Neutrophil (primary cell): ENCODE measurements at regions not wholly inside any gene's neighbourhood (a gene's known extent, or its start where the extent isn't known, plus 50 kb on each side); places are given as distances from the start of the nearest gene placed in this dataset.

Experiments used
- H3K27ac ChIP-seq: fragments of 200-600 bp; sonication (generic); 2 replicates; pipeline ENCODE4 v1.5.1; 2016; ENCODE audit warnings: mild to moderate bottlenecking, moderate library complexity
- H3K27me3 ChIP-seq: fragments of 200-600 bp; sonication (generic); 2 replicates; pipeline ENCODE4 v1.6.0; 2016; ENCODE audit warnings: mild to moderate bottlenecking
- H3K36me3 ChIP-seq: fragments of 200-600 bp; sonication (generic); 2 replicates; pipeline ENCODE4 v1.5.1; 2017
- H3K4me1 ChIP-seq, 2 experiments: fragments of 200-600 bp in 1 of 2; sonication (generic) in 1 of 2; 1 replicate in 1 of 2; 2 replicates in 1 of 2; pipeline versions ENCODE4 v1.5.1 to v1.6.1; 2013 to 2016; ENCODE audit warnings: low read depth in 1 of 2, low read length in 1 of 2, mild to moderate bottlenecking in 1 of 2, moderate library complexity in 1 of 2; ENCODE audit not compliant: control insufficient read depth in 1 of 2, insufficient read depth in 1 of 2
- H3K4me3 ChIP-seq, 2 experiments: fragments of 200-600 bp in 1 of 2; sonication (generic) in 1 of 2; 1 replicate in 1 of 2; 2 replicates in 1 of 2; pipeline ENCODE4 v1.5.1; 2013 to 2016; ENCODE audit warnings: low read depth in 1 of 2, low read length in 1 of 2, mild to moderate bottlenecking in 1 of 2, moderate library complexity in 1 of 2
- H3K9me3 ChIP-seq: fragments of 200-600 bp; sonication (generic); 2 replicates; pipeline ENCODE4 v1.5.1; 2016
- TF ChIP-seq, protein P1 (sequence below): fragments of 200-600 bp; sonication (generic); IDR thresholded peaks from 2 replicates; pipeline ENCODE4 v1.5.1; 2016; ENCODE audit warnings: antibody characterized with exemption

DNA sequence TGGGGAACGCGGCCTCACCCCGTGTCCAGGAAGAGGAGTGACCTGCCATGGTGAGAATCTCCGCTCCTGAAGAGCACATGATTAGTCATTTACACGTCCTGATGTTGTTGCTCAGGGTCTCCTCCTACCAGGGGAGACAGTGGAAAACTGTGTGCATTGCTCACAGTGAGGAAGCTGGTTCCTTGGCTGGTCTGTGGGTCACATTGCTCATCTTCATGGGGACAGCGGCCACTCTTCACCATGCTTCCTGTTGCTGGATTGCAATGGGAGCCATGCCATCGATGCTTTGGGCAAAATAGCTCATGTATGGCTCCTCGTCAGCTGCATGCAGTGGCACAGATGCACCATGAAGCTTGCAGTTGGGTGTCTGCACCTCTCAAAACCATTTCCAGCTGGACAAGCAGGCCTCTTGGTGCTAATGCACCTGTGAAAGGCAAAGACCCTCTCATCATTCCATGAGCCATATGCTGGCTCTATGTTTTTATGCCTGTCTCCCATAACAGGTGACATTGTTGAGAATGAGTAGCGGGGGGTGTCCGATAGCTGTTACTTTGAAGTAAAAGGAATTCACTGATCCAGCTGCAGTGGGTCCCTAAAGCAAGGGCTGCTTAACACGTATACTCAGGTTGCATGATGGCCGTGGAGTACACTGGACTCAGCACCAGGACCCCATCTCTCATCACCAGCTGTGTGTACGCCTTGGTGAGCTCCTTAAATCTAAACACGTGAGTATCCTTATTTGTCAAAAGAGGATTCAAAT lies 135.0 kb upstream of the ALKAL2 start:
- H3K36me3 ChIP-seq, result no peaks in the 10 kb centered on the region
- H3K27ac ChIP-seq, result no peak overlapping the region
- TF ChIP-seq, protein P1, sequence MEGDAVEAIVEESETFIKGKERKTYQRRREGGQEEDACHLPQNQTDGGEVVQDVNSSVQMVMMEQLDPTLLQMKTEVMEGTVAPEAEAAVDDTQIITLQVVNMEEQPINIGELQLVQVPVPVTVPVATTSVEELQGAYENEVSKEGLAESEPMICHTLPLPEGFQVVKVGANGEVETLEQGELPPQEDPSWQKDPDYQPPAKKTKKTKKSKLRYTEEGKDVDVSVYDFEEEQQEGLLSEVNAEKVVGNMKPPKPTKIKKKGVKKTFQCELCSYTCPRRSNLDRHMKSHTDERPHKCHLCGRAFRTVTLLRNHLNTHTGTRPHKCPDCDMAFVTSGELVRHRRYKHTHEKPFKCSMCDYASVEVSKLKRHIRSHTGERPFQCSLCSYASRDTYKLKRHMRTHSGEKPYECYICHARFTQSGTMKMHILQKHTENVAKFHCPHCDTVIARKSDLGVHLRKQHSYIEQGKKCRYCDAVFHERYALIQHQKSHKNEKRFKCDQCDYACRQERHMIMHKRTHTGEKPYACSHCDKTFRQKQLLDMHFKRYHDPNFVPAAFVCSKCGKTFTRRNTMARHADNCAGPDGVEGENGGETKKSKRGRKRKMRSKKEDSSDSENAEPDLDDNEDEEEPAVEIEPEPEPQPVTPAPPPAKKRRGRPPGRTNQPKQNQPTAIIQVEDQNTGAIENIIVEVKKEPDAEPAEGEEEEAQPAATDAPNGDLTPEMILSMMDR, result no peak
- H3K4me1 ChIP-seq, result no peaks in the 10 kb centered on the region
- H3K9me3 ChIP-seq, result no peaks in the 10 kb centered on the region
- H3K4me3 ChIP-seq, result no peak overlapping the region
- H3K27me3 ChIP-seq, result no peaks in the 10 kb centered on the region

DNA sequence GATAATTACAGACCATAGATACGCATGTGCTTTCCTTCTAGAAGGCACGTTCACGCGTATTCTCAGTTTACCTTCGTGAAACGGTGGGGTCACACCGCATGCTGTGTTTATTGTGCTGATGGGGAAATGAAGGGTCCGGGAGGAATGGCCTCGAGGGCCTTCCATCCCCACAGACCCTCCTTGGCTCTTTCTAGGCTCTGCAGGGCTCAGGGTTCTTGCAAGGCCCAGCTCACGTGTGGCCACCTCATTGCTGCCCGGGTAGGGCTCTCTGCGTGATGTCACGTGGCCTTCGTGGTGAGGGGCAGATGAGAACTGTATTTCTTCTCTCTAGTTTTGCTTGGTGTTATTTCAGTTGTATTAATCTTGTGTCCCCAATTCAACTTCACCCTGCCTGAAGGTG lies 133.5 kb upstream of the ALKAL2 start:
- Histone ChIP-seq H3K36me3 (no peaks in the 10 kb centered on the region), H3K4me1 (no peaks in the 10 kb centered on the region), H3K27ac (no peak overlapping the region), H3K4me3 (no peak overlapping the region), H3K9me3 (no peaks in the 10 kb centered on the region), H3K27me3 (no peaks in the 10 kb centered on the region)
- TF ChIP-seq, protein P1, result no peak

- Histone ChIP-seq H3K27ac (no peak overlapping the region), H3K27me3 (no peaks in the 10 kb centered on the region), H3K9me3 (no peaks in the 10 kb centered on the region), H3K4me3 (no peak overlapping the region), H3K36me3 (no peaks in the 10 kb centered on the region), H3K4me1 (no peaks in the 10 kb centered on the region)
- TF ChIP-seq, protein P1, result no peak
Measured at GRCh38 chr2:419687-420317, 131.9 kb upstream of the ALKAL2 start.

- Histone ChIP-seq H3K4me3 (no peak overlapping the region), H3K36me3 (no peaks in the 10 kb centered on the region), H3K27me3 (no peaks in the 10 kb centered on the region), H3K4me1 (no peaks in the 10 kb centered on the region), H3K27ac (no peak overlapping the region), H3K9me3 (no peaks in the 10 kb centered on the region)
- TF ChIP-seq, protein P1, result no peak
Measured at GRCh38 chr2:417662-418061, 129.8 kb upstream of the ALKAL2 start.

DNA sequence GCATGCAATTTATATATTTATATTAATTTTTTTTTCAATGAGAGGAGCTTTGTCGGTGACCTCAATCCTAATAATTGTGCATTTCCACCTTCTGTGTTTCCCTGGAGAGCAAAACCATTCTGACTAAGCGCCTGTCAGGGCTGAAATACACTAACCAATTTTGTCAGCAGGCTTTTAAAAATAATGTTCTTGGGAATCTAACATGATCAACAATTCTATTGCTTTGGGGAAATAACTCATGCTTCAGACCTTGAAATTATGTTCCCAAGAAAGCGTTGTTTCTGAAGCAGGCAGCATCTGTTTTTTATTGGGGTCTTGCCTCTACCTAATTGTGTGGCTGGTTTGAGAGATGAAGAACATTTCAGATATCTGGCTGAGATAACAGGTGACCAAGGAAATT lies 129.1 kb upstream of the ALKAL2 start:
- TF ChIP-seq, protein P1, result no peak
- Histone ChIP-seq H3K9me3 (no peaks in the 10 kb centered on the region), H3K36me3 (no peaks in the 10 kb centered on the region), H3K27me3 (no peaks in the 10 kb centered on the region), H3K4me3 (no peak overlapping the region), H3K4me1 (no peaks in the 10 kb centered on the region), H3K27ac (no peak overlapping the region)
